Rectal smooth muscle tissue (tissue), 1 donor: ENCODE measurements at regions not wholly inside any gene's neighbourhood (a gene's known extent, or its start where the extent isn't known, plus 50 kb on each side); places are given as distances from the start of the nearest gene placed in this dataset.

Source experiments
- H3K27ac ChIP-seq: one replicate; pipeline ENCODE4 v1.7.0; 2013; ENCODE audit warnings: low read depth, low read length, inconsistent platforms
- H3K27me3 ChIP-seq: one replicate; pipeline ENCODE4 v1.7.0; 2013; ENCODE audit warnings: low read length; ENCODE audit not compliant: control insufficient read depth, insufficient read depth
- H3K36me3 ChIP-seq: one replicate; pipeline ENCODE4 v1.7.0; 2013; ENCODE audit warnings: low read length; ENCODE audit not compliant: control insufficient read depth, insufficient read depth
- H3K4me1 ChIP-seq: one replicate; pipeline ENCODE4 v1.7.0; 2013; ENCODE audit warnings: low read length; ENCODE audit not compliant: control insufficient read depth, insufficient read depth
- H3K4me3 ChIP-seq: one replicate; pipeline ENCODE4 v1.7.0; 2013; ENCODE audit warnings: low read length
- H3K9ac ChIP-seq: one replicate; pipeline ENCODE4 v1.7.0; 2013; ENCODE audit warnings: low read length

DNA sequence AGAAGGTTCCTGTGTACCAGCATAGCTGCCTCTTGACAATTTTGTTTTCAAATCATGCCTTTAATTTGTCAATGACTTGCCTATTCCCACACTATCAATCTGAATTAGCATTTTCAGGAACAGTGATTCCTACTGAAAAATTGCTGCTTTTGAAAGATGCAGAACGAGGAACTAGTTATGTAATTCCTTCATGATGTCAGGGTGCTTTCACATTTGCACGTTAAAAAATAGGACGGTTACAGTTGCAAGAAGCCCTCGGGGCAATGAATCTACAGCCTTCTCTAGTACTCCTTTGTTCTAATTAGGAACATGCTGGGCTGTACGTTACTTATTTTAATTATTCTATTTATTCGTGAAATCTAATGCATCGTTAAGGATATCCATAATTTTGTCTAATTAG, 253.9 kb downstream of the OTUD1 start:
- Histone ChIP-seq H3K4me3 (no peak overlapping the region), H3K27me3 (peaks cover 12% of the 10 kb centered on the region), H3K27ac (no peak overlapping the region), H3K9ac (no peak overlapping the region), H3K36me3 (no peaks in the 10 kb centered on the region), H3K4me1 (no peaks in the 10 kb centered on the region)

DNA sequence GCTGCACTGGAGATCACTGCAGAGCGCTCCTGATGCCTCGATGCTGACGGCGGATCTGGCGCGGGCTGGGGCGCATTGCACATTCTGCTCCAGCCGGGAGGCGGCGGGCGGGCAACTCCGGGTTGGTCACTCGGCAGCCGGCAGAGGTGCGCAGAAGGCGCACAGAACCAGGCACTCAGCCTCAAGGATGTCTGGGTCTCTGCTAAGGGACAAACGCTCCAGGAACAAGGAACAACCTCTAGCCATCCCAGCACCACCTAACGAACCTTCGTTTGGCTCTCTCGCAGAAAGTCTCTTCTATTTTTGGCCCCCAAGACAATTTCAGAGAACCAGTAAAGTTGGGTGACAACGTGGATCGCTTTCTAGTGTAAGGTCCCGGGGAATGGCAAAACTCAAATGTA, 254.6 kb downstream of the OTUD1 start:
- H3K27me3 ChIP-seq: peaks cover 12% of the 10 kb centered on the region
- H3K4me3 ChIP-seq: no peak overlapping the region
- no peak overlapping the region for H3K9ac ChIP-seq
- H3K36me3 ChIP-seq: no peaks in the 10 kb centered on the region
- no peaks in the 10 kb centered on the region for H3K4me1 ChIP-seq
- no peak overlapping the region for H3K27ac ChIP-seq

DNA sequence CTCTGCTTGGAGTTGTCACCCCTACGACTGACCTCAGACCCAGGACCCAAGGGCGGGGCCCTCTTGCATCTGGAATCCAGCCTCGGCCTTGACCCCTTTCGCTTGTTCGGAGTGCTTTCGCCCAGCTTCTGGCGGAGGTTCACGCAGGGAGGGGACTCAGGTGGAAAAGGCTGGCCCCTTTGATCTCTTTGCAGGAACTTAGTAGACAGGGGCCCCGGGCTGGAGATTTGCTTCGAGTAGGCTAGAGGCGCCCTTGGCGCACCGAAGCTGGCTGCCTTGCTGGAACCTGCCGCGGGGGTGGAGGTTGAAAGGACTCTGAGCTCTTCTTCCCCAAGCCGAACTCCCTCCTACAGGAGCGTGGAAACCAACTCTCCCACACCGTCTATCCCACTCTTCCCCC, 255.1 kb downstream of the OTUD1 start:
- H3K36me3 ChIP-seq: no peaks in the 10 kb centered on the region
- H3K27ac ChIP-seq: no peak overlapping the region
- no peaks in the 10 kb centered on the region for H3K4me1 ChIP-seq
- no peak overlapping the region for H3K9ac ChIP-seq
- no peak overlapping the region for H3K4me3 ChIP-seq
- H3K27me3 ChIP-seq: peaks cover 12% of the 10 kb centered on the region

DNA sequence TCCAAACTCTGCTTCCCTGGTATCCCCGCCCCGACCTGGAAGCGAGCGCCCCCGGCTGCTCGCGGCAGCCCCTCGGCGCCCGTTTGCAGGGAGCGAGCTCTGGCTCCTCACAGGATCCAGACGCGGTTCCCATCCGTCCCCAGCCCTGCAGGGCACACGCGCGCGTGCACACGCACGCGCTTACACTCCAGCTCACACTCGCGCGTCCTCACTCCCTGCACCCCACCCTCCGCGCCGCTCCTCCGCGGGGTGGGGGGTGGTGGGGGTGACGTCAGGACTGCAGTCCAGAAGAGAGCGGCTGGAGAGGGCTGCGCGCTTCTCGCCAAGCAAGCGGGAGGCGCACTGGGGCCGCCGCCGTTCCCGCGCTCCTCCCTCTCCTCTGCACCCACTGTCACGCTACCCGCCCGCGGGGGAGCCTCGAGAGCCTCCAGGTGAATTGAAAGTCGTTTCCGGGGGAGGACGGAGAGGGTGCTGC, 255.6 kb downstream of the OTUD1 start:
- Histone ChIP-seq H3K4me3 (peak overlapping the region; percentile 39), H3K4me1 (no peaks in the 10 kb centered on the region), H3K27ac (no peak overlapping the region), H3K36me3 (no peaks in the 10 kb centered on the region), H3K27me3 (peaks cover 12% of the 10 kb centered on the region), H3K9ac (no peak overlapping the region)

DNA sequence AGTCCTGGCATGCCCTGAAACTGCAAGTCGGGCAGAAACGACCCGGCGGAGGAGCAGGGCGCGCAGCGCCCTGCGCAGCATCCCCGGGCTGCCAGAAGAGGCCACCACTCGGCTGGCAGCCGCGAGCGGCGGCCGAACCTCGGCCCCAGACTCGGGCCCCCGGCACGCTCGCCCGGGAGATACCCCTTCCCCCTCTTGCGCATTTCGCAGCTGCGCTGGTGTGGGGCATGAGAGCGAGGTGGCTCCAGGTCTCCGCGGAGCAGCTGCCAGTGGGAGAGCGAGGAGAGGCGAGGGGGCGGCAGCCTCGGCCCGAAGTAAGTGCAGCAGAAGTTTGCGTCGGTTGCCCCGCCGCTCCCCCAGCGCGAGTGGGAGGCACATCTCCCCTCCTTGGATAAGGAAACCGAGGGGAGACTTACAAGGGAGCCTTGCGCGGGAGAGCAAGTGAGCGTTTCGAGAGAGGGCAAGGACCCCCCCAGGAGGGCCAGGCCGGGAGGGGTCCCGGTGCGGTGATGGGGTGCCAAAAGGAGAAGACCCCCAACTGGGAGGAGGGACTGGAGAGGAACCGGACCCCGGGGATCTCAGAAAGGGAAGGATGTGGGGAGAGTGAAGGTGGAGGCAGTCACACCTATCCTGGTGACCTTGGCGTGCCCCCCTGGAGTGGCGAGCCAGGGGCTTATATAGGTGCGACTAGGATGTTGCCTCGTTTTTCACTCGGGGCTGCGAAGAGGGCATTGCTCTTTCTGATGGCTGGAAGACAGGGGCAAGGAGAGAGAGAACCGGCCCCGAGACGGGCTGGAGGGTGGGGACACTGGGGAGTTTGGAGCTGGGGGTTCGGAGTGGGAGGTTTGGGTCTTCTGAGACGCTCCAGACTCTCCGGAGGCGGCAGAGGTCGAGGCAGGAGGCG, 256.3 kb downstream of the OTUD1 start:
- H3K27me3 ChIP-seq: peaks cover 12% of the 10 kb centered on the region
- no peak overlapping the region for H3K9ac ChIP-seq
- no peaks in the 10 kb centered on the region for H3K4me1 ChIP-seq
- peak overlapping the region; percentile 39 for H3K4me3 ChIP-seq
- no peaks in the 10 kb centered on the region for H3K36me3 ChIP-seq
- H3K27ac ChIP-seq: no peak overlapping the region

DNA sequence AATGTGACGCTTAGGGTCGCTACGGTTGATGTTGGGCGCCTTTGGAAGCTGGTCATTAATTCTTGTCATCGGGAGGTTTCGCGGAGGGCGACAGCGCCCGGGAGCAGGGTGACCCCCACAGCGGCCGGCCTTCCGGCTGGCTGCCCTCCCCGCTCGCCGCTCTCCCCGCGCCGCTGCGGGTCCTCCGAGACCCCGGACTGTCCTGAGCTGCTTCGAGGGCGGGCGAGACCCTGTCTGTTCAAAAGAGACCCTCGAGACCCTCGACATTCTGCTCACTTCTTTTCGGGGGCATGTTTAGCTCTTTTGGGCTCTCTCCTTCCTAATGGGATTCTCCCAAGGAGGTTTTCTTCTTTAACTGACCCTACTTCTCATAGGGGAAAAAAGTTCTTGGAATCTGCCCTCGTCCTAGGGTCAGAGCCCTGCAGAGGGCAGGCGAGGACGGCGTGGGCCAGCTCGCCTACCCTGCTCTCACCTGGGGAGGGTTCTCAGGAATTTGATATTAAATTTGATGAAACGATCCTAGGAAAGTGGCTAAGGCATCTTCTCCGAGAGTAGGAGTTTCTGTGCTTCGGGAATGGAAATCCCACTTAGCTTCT, 257.0 kb downstream of the OTUD1 start:
- Histone ChIP-seq H3K27me3 (peaks cover 12% of the 10 kb centered on the region), H3K4me3 (no peak overlapping the region), H3K4me1 (no peaks in the 10 kb centered on the region), H3K9ac (no peak overlapping the region), H3K36me3 (no peaks in the 10 kb centered on the region), H3K27ac (no peak overlapping the region)

DNA sequence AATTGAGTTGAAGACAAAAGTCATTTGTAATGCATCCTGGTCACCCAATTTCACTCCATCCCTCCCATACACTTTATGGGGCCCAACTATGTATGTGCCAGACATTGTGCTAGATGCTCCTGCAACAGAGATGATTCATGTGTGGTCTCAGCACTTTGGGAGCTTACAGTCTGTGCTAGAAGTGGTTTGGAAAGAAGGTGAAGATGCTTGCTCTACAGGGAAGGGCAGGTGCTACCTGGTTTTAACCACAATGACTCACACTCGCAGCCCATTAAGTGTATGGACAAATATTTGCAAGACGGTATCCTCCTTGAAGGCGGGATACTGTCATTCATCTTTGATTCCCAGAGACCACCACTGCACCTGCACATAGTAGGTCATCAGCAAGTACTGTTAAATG, 257.6 kb downstream of the OTUD1 start:
- peaks cover 12% of the 10 kb centered on the region for H3K27me3 ChIP-seq
- H3K9ac ChIP-seq: no peak overlapping the region
- no peak overlapping the region for H3K4me3 ChIP-seq
- H3K27ac ChIP-seq: no peak overlapping the region
- no peaks in the 10 kb centered on the region for H3K36me3 ChIP-seq
- H3K4me1 ChIP-seq: no peaks in the 10 kb centered on the region

DNA sequence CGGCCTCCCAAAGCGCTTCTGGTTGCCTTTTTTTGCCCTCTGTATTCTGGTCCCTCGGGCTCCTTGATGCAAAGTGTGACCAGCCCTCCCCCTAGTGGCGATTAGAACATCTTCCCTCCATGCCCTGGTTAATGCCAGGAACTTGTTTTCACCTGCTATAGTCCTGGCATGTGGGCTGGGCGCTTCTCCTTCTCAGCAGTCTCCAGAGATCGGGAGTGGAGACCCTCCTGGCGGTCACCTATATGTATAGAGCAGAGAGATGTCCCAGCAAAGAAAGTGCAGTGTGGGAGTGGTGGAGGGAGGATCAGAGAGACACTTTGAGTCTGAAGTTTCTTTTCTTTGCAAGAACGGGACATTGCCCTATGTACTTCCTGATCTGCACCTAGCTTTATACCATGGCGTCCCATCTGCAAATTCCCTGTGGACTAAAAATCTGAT, 264.1 kb downstream of the OTUD1 start:
- Histone ChIP-seq H3K36me3 (no peaks in the 10 kb centered on the region), H3K4me1 (no peaks in the 10 kb centered on the region), H3K4me3 (peak overlapping the region; percentile 11), H3K9ac (no peak overlapping the region), H3K27me3 (no peaks in the 10 kb centered on the region), H3K27ac (no peak overlapping the region)

DNA sequence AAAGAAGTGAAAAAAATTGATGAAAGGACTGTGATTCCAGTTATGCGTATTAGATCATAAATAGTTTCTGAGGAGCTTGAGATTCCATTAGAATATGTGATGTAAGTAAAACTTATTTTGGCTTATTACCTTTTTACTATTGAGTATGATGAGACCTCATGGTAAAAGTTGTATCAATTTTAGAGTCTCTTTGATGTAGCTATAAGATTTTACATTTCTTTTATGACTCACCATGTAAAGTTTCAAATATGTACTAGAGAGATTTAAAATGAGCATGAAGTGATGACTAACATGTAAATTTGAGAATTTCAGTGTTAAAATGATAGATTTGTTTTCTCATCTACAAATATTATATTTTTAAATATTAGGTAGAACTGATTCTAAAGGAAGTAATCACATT, 276.5 kb downstream of the OTUD1 start:
- Histone ChIP-seq H3K27ac (no peak overlapping the region), H3K27me3 (no peaks in the 10 kb centered on the region), H3K4me3 (no peak overlapping the region), H3K9ac (no peak overlapping the region), H3K4me1 (no peaks in the 10 kb centered on the region), H3K36me3 (no peaks in the 10 kb centered on the region)

DNA sequence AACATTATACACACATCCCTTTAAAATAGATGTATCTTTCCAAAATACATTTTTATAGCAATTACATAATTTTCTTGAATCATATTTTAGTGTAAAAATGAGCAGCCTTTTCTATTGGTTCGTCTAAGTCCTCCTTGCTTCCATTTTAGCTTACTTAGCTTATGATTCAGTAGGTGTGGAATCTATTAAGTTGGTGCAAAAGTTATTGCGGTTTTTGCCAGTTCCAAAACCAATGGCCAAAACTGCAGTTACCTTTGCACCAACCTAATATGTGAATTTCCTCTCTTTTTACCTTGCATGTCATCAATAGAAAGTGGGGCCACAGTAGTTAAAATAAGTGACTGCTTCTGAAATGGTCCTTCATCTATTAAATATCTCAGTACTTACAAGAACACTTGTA, 279.0 kb downstream of the OTUD1 start:
- no peaks in the 10 kb centered on the region for H3K27me3 ChIP-seq
- no peak overlapping the region for H3K9ac ChIP-seq
- H3K27ac ChIP-seq: no peak overlapping the region
- no peaks in the 10 kb centered on the region for H3K36me3 ChIP-seq
- H3K4me1 ChIP-seq: no peaks in the 10 kb centered on the region
- H3K4me3 ChIP-seq: no peak overlapping the region

DNA sequence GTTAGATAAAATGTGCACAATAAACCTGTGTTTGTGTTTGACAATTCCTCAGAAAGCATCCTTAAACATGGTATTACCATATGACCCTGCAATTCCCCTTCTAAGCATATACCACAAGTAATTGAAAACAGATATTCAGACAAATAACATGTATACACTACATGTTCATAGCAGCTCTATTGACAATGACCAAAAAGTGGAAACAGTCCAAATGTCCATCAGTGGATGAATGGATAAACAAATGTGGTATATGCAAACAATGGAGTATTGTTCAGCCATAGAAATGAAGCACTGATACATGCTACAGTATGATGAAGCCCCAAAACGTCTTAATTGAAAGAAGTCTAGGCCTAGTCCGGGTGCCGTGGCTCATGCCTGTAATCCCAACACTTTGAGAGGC, 280.1 kb downstream of the OTUD1 start:
- H3K36me3 ChIP-seq: no peaks in the 10 kb centered on the region
- H3K27me3 ChIP-seq: no peaks in the 10 kb centered on the region
- H3K4me1 ChIP-seq: no peaks in the 10 kb centered on the region

DNA sequence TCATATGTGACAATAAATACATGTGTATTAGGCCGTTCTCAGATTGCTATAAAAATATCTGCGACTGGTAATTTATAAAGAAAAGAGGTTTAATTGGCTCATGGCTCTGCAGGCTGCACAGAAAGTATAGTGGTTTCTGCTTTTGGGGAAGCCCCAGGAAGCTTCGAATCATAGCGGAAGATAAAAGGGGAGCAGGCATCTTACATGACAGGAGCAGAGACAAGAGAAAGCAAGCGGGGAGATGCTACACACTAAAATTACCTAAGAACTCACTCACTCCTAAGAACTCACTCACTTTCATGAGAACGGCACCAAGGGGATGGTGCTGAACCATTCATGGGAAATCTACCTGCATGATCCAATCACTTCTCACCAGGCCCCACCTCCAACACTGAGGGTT, 284.9 kb downstream of the OTUD1 start:
- no peak overlapping the region for H3K9ac ChIP-seq
- H3K27ac ChIP-seq: no peak overlapping the region
- H3K27me3 ChIP-seq: no peaks in the 10 kb centered on the region
- no peak overlapping the region for H3K4me3 ChIP-seq
- no peaks in the 10 kb centered on the region for H3K36me3 ChIP-seq
- no peaks in the 10 kb centered on the region for H3K4me1 ChIP-seq

More for the DNA sequence above, 280.1 kb downstream of the OTUD1 start:
- Histone ChIP-seq H3K27ac (no peak overlapping the region), H3K9ac (no peak overlapping the region), H3K4me3 (no peak overlapping the region)

DNA sequence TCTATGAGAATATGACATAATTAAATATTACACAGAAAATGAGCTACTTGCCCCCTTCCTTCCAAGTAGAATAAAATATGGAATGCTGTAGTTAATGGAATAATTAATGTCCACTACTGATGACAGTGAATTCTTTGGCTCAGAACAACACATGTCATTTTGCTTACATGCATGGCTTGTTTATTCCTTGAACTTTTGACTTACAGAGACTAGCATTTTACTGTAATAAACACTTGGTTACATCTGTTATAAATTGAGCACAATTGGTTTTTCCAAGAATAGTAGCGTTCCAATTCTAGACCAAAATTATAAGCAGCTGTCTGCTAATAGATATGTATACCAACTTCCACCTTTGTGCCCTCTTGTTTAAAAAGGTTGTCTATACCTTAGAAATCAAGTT, 286.7 kb downstream of the OTUD1 start:
- Histone ChIP-seq H3K27ac (no peak overlapping the region), H3K9ac (no peak overlapping the region), H3K4me3 (no peak overlapping the region), H3K4me1 (no peaks in the 10 kb centered on the region), H3K27me3 (no peaks in the 10 kb centered on the region), H3K36me3 (no peaks in the 10 kb centered on the region)
